Gastrocnemius medialis (tissue), 4 donors: ENCODE measurements at regions not wholly inside any gene's neighbourhood (a gene's known extent, or its start where the extent isn't known, plus 50 kb on each side); places are given as distances from the start of the nearest gene placed in this dataset.

Experiments
- CTCF ChIP-seq, 5 experiments: fragments of 450-650 bp in 3 of 5; fragments of 200-600 bp in 2 of 5; sonication (generic) in 2 of 5; IDR thresholded peaks in 4 of 5; conservative IDR thresholded peaks in 1 of 5; 1 replicate in 4 of 5; 2 replicates in 1 of 5; pipeline ENCODE4 v1.5.1; 2016 to 2019; ENCODE audit warnings: antibody characterized with exemption in 5 of 5, mild to moderate bottlenecking in 3 of 5, moderate library complexity in 3 of 5
- POLR2A ChIP-seq, 2 donors: fragments of 450-650 bp; IDR thresholded peaks; one replicate each; pipeline ENCODE4 v1.6.1; 2017; ENCODE audit warnings: antibody characterized with exemption in 2 of 2, mild to moderate bottlenecking in 2 of 2, moderate library complexity in 2 of 2

GRCh38 chr16:63617990-63618763, 1503.7 kb downstream of the CDH11 start:
- TF ChIP-seq CTCF (IDR thresholded peaks at IDR 0.05 in 4 of 5, conservative IDR thresholded peaks at IDR 0.05 in 1 of 5) (no peak), POLR2A (IDR thresholded peaks at IDR 0.05) (no peak)
